ENCODE measurements at regions not wholly inside any gene's neighbourhood (a gene's known extent, or its start where the extent isn't known, plus 50 kb on each side); places are given as distances from the start of the nearest gene placed in this dataset.

DNA sequence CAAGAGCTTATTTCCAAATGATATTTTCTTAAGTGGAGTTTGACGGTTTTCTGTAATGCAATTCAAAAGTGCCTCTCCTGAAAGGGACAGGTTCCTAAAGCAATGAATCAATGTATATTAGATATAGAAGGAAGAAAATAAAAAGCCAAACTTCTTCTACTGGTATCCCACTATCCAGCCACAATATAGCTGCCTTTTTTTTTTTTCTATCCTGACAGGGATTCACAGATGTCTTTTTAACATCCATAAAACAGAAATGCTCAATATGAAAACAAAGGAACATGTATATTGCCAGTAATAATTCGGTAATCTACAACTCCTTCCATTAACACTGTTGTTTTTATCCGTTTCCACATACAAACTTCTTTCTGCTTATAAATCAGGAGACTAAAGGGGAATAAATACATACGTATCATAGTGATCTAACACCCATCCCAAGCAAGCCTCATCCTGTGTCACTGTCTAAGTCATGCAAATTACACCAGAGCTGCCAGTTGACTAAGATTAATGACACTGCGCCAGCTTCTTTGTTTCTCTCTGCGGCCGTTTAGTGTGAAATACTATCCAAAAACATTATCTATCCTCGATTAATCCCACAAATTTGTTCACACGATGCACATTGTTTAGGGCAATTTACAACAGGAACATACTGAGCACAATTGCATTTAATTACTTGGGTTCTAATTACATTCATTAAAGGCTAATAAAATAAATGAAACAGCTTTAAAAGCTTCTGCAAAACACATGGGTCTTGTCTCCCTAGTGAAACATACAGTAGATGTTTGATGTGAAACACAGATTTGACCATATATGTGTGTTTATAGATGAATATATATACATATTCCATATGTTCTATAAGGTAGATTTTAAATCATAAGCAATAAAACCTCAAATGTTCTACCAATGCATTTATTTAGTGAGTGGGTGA lies 51.9 kb upstream of the CDIN1 start:
- DNase-seq (ENCODE audit: low read depth), result no peak

DNA sequence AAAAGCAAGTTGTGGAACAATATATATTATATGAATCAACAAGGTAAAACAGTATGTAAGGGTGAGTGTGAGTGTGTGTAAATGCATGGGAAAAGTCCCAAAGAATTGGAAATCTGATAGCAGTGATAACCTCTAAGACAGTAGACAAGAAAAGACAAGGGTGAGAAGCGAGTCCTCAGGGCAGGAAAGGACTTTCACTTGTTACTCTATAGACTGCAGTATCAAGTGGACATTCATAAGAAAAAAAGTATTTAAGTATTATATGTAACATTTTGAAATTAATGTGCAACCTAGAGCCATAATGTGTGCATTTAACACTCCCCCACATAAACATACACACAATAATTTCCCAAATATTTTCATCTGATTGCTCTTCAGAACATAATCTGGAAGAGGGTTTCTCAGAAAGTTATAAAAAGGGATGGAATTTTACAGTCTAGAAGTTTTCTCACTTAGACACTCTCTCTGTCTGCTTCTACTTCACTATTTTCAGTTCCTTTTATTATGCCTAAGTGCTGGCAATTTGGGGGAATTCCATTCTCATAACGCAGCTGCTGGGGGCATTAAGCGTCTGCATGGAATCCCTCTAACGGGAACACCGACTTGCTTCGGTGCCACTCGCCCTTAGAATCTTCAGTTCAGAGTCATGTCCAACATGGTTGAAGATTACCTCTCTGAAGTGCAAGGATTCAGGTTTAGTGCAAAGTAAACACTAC lies 50.0 kb upstream of the CDIN1 start:
- DNase-seq (ENCODE audit: low read depth), result no peak

All from activated T-cell treated with anti-CD3 and anti-CD28 coated beads for 48 hours (primary cell).